ENCODE measurements at regions not wholly inside any gene's neighbourhood (a gene's known extent, or its start where the extent isn't known, plus 50 kb on each side); places are given as distances from the start of the nearest gene placed in this dataset.

- H3K4me3 Mint-ChIP-seq: no peak overlapping the region
- no peaks in the 10 kb centered on the region for H3K27me3 Mint-ChIP-seq (ENCODE audit: low read depth, poor library complexity)
- no peak overlapping the region for H3K27ac Mint-ChIP-seq
- no peak for DNase-seq
- no peak for TF ChIP-seq CTCF (IDR thresholded peaks at IDR 0.05)
- no peaks in the 10 kb centered on the region for H3K36me3 Mint-ChIP-seq (ENCODE audit: low read depth)
- H3K9me3 Mint-ChIP-seq: no peaks in the 10 kb centered on the region
- no peaks in the 10 kb centered on the region for H3K4me1 Mint-ChIP-seq
Observed at GRCh38 chr6:48889429-48889828, 573.6 kb downstream of the MMUT start.

GRCh38 chr6:48883116-48883515 is 579.9 kb downstream of the MMUT start:
- no peak for TF ChIP-seq CTCF (IDR thresholded peaks at IDR 0.05)
- DNase-seq: no peak
- no peak overlapping the region for H3K27ac Mint-ChIP-seq
- H3K4me1 Mint-ChIP-seq: no peaks in the 10 kb centered on the region
- no peaks in the 10 kb centered on the region for H3K27me3 Mint-ChIP-seq (ENCODE audit: low read depth, poor library complexity)
- no peaks in the 10 kb centered on the region for H3K36me3 Mint-ChIP-seq (ENCODE audit: low read depth)
- H3K4me3 Mint-ChIP-seq: no peak overlapping the region
- no peaks in the 10 kb centered on the region for H3K9me3 Mint-ChIP-seq

GRCh38 chr6:48881551-48881950 is 581.5 kb downstream of the MMUT start:
- no peak overlapping the region for H3K4me3 Mint-ChIP-seq
- no peaks in the 10 kb centered on the region for H3K4me1 Mint-ChIP-seq
- H3K9me3 Mint-ChIP-seq: no peaks in the 10 kb centered on the region
- DNase-seq: no peak
- H3K27me3 Mint-ChIP-seq (ENCODE audit: low read depth, poor library complexity): no peaks in the 10 kb centered on the region
- no peak overlapping the region for H3K27ac Mint-ChIP-seq
- H3K36me3 Mint-ChIP-seq (ENCODE audit: low read depth): no peaks in the 10 kb centered on the region
- no peak for TF ChIP-seq CTCF (IDR thresholded peaks at IDR 0.05)

- Mint-ChIP-seq H3K9me3 (peaks cover 4% of the 10 kb centered on the region), H3K27ac (no peak overlapping the region), H3K36me3 (ENCODE audit: low read depth) (no peaks in the 10 kb centered on the region), H3K4me3 (no peak overlapping the region), H3K4me1 (no peaks in the 10 kb centered on the region), H3K27me3 (ENCODE audit: low read depth, poor library complexity) (no peaks in the 10 kb centered on the region)
- TF ChIP-seq CTCF (IDR thresholded peaks at IDR 0.05): no peak
- DNase-seq: no peak
Observed at GRCh38 chr6:48869595-48869994, 593.5 kb downstream of the MMUT start.

GRCh38 chr6:48866682-48867081 is 596.4 kb downstream of the MMUT start:
- Mint-ChIP-seq H3K36me3 (ENCODE audit: low read depth) (no peaks in the 10 kb centered on the region), H3K4me3 (no peak overlapping the region), H3K27me3 (ENCODE audit: low read depth, poor library complexity) (no peaks in the 10 kb centered on the region), H3K9me3 (peaks cover 2% of the 10 kb centered on the region), H3K4me1 (no peaks in the 10 kb centered on the region), H3K27ac (no peak overlapping the region)
- no peak for TF ChIP-seq CTCF (IDR thresholded peaks at IDR 0.05)
- no peak for DNase-seq

- TF ChIP-seq CTCF (IDR thresholded peaks at IDR 0.05): no peak
- no peak overlapping the region for H3K4me3 Mint-ChIP-seq
- no peaks in the 10 kb centered on the region for H3K36me3 Mint-ChIP-seq (ENCODE audit: low read depth)
- no peaks in the 10 kb centered on the region for H3K9me3 Mint-ChIP-seq
- H3K27ac Mint-ChIP-seq: no peak overlapping the region
- no peaks in the 10 kb centered on the region for H3K4me1 Mint-ChIP-seq
- H3K27me3 Mint-ChIP-seq (ENCODE audit: low read depth, poor library complexity): no peaks in the 10 kb centered on the region
- no peak for DNase-seq
Observed at GRCh38 chr6:48860175-48860574, 602.9 kb downstream of the MMUT start.
